Naive thymus-derived CD8-positive, alpha-beta T cell (primary cell): ENCODE measurements at regions not wholly inside any gene's neighbourhood (a gene's known extent, or its start where the extent isn't known, plus 50 kb on each side); places are given as distances from the start of the nearest gene placed in this dataset.
A peak's percentile ranks its signal among the peaks of the same experiment; 100 is the strongest.
"Not testable (repeated sequence)": the region's sequence is repeated elsewhere in the genome, so short reads cannot be mapped to it uniquely, and the experiment has no call there.

Experiments
- ATAC-seq, 2 donors: fragments of 150-1000 bp; cut with Tn5 transposase in 1 of 2; sonication (Bioruptor Pico), chemical (Tn5 transposase) in 1 of 2; 1 replicate in 1 of 2; 2 replicates in 1 of 2; pipeline ENCODE4 v1.10.0; 2021; ENCODE audit warnings: mild to moderate bottlenecking in 2 of 2, moderate library complexity in 2 of 2
- POLR2A ChIA-PET: fragments of 350-600 bp; sonication (Branson Sonifier 250); formaldehyde crosslinking; loops from one replicate; lab custom pipeline; 2021; ENCODE audit warnings: antibody characterized with exemption; lab: Charles Lee
- DNase-seq, 10 donors: peaks; one replicate each; pipeline versions ENCODE4 v3.0.0 to v3.0.0-alpha.2; 2020 to 2022
- H3K27ac Mint-ChIP-seq, 10 donors: one replicate each; pipeline ENCODE4 v1.8.0; 2020 to 2022; ENCODE audit warnings: mild to moderate bottlenecking in 10 of 10, mixed read lengths in 10 of 10, moderate library complexity in 4 of 10, inconsistent platforms in 1 of 10
- H3K27me3 Mint-ChIP-seq, 5 donors: one replicate each; pipeline ENCODE4 v1.8.0; 2021 to 2022; ENCODE audit warnings: mixed read lengths in 5 of 5
- H3K36me3 Mint-ChIP-seq, 3 donors: one replicate each; pipeline ENCODE4 v1.8.0; 2020 to 2022; ENCODE audit warnings: mixed read lengths in 3 of 3, mild to moderate bottlenecking in 2 of 3, inconsistent platforms in 1 of 3
- H3K4me1 Mint-ChIP-seq, 4 donors: one replicate each; pipeline ENCODE4 v1.8.0; 2021 to 2022; ENCODE audit warnings: mixed read lengths in 4 of 4
- H3K4me3 Mint-ChIP-seq, 10 donors: one replicate each; pipeline ENCODE4 v1.8.0; 2020 to 2022; ENCODE audit warnings: mild to moderate bottlenecking in 10 of 10, mixed read lengths in 10 of 10, moderate library complexity in 6 of 10, inconsistent platforms in 1 of 10
- H3K9me3 Mint-ChIP-seq, 9 donors: one replicate each; pipeline ENCODE4 v1.8.0; 2020 to 2022; ENCODE audit warnings: mixed read lengths in 9 of 9, mild to moderate bottlenecking in 3 of 9, inconsistent platforms in 1 of 9, moderate library complexity in 1 of 9

GRCh38 chr7:119982884-119983283 is 290.1 kb upstream of the KCND2 start:
- POLR2A ChIA-PET, result no interaction called here
- Mint-ChIP-seq H3K27me3 (no peaks in the 10 kb centered on the region), H3K4me3 (no peak overlapping the region), H3K36me3 (no peaks in the 10 kb centered on the region), H3K4me1 (no peaks in the 10 kb centered on the region), H3K9me3 (peaks cover 4 to 33% (median 9%) of the 10 kb centered on the region in 9 donors), H3K27ac (no peak overlapping the region)
- peak in 1 of 10 donors; percentile 2 for DNase-seq
- ATAC-seq, result no peak

GRCh38 chr7:119983468-119983867 is 289.5 kb upstream of the KCND2 start:
- Mint-ChIP-seq H3K4me3 (no peak overlapping the region), H3K27me3 (no peaks in the 10 kb centered on the region), H3K4me1 (no peaks in the 10 kb centered on the region), H3K9me3 (peaks cover 4 to 34% (median 9%) of the 10 kb centered on the region in 9 donors), H3K36me3 (no peaks in the 10 kb centered on the region), H3K27ac (no peak overlapping the region)
- ATAC-seq (no peak), DNase-seq (no peak)
- POLR2A ChIA-PET, result no interaction called here

GRCh38 chr7:119984247-119984646 is 288.7 kb upstream of the KCND2 start:
- POLR2A ChIA-PET, result no interaction called here

GRCh38 chr7:119988401-119988800 is 284.6 kb upstream of the KCND2 start:
- no peaks in the 10 kb centered on the region for H3K36me3 Mint-ChIP-seq
- peaks cover 4 to 56% (median 12%) of the 10 kb centered on the region in 9 donors for H3K9me3 Mint-ChIP-seq
- DNase-seq (no peak), ATAC-seq (no peak)
- no peak overlapping the region for H3K4me3 Mint-ChIP-seq
- no peaks in the 10 kb centered on the region for H3K4me1 Mint-ChIP-seq
- POLR2A ChIA-PET, result no interaction called here
- H3K27ac Mint-ChIP-seq, result no peak overlapping the region
- no peaks in the 10 kb centered on the region for H3K27me3 Mint-ChIP-seq

More at GRCh38 chr7:119984247-119984646, 288.7 kb upstream of the KCND2 start:
- Mint-ChIP-seq H3K4me3 (no peak overlapping the region), H3K27ac (peak overlapping the region in 1 of 10 donors; percentile 2), H3K4me1 (no peaks in the 10 kb centered on the region), H3K36me3 (no peaks in the 10 kb centered on the region), H3K27me3 (no peaks in the 10 kb centered on the region), H3K9me3 (peaks cover 4 to 34% (median 11%) of the 10 kb centered on the region in 9 donors)
- ATAC-seq (no peak), DNase-seq (no peak)

- no peak for ATAC-seq
- POLR2A ChIA-PET, result no interaction called here
- Mint-ChIP-seq H3K9me3 (peaks cover 0 to 22% (median 7%) of the 10 kb centered on the region in 9 donors), H3K4me3 (no peak overlapping the region), H3K27me3 (no peaks in the 10 kb centered on the region), H3K4me1 (no peaks in the 10 kb centered on the region), H3K27ac (no peak overlapping the region), H3K36me3 (peaks cover 0 to 4% (median 0%) of the 10 kb centered on the region in 3 donors)
- no peak for DNase-seq
Measured at GRCh38 chr7:119994928-119995327, 278.0 kb upstream of the KCND2 start.

GRCh38 chr7:119996634-119997033 is 276.3 kb upstream of the KCND2 start:
- POLR2A ChIA-PET, result no interaction called here
- ATAC-seq (no peak), DNase-seq (no peak)
- Mint-ChIP-seq H3K4me1 (no peaks in the 10 kb centered on the region), H3K9me3 (peaks cover 0 to 23% (median 7%) of the 10 kb centered on the region in 9 donors), H3K4me3 (no peak overlapping the region), H3K36me3 (peaks cover 0 to 4% (median 0%) of the 10 kb centered on the region in 3 donors), H3K27me3 (no peaks in the 10 kb centered on the region), H3K27ac (no peak overlapping the region)

- peaks cover 0 to 4% (median 0%) of the 10 kb centered on the region in 3 donors for H3K36me3 Mint-ChIP-seq
- ATAC-seq (no peak), DNase-seq (no peak)
- no peaks in the 10 kb centered on the region for H3K27me3 Mint-ChIP-seq
- POLR2A ChIA-PET, result no interaction called here
- H3K4me1 Mint-ChIP-seq, result no peaks in the 10 kb centered on the region
- H3K27ac Mint-ChIP-seq, result no peak overlapping the region
- H3K9me3 Mint-ChIP-seq, result peaks cover 0 to 24% (median 6%) of the 10 kb centered on the region in 9 donors
- no peak overlapping the region for H3K4me3 Mint-ChIP-seq
Measured at GRCh38 chr7:119999738-120000475, 273.1 kb upstream of the KCND2 start.

- ATAC-seq, result no peak
- no peaks in the 10 kb centered on the region for H3K36me3 Mint-ChIP-seq
Measured at GRCh38 chr7:120005720-120006119, 267.3 kb upstream of the KCND2 start.

GRCh38 chr7:120014301-120014700 is 258.7 kb upstream of the KCND2 start:
- DNase-seq, H3K36me3 Mint-ChIP-seq, POLR2A ChIA-PET, H3K4me1 Mint-ChIP-seq, H3K27me3 Mint-ChIP-seq, ATAC-seq, H3K4me3 Mint-ChIP-seq: not testable (repeated sequence)
- H3K9me3 Mint-ChIP-seq, result peaks cover 0 to 22% (median 11%) of the 10 kb centered on the region in 9 donors
- H3K27ac Mint-ChIP-seq, result peak overlapping the region in 1 of 10 donors; percentile 50

More at GRCh38 chr7:120005720-120006119, 267.3 kb upstream of the KCND2 start:
- POLR2A ChIA-PET, result no interaction called here
- DNase-seq, result no peak
- peaks cover 0 to 6% (median 0%) of the 10 kb centered on the region in 5 donors for H3K27me3 Mint-ChIP-seq
- H3K4me1 Mint-ChIP-seq, result no peaks in the 10 kb centered on the region
- H3K9me3 Mint-ChIP-seq, result peaks cover 0 to 25% (median 12%) of the 10 kb centered on the region in 9 donors
- no peak overlapping the region for H3K27ac Mint-ChIP-seq
- H3K4me3 Mint-ChIP-seq, result no peak overlapping the region

- DNase-seq, result no peak
- H3K27me3 Mint-ChIP-seq, result peaks cover 0 to 6% (median 0%) of the 10 kb centered on the region in 5 donors
- no peak overlapping the region for H3K27ac Mint-ChIP-seq
- no peak for ATAC-seq
- H3K9me3 Mint-ChIP-seq, result peaks cover 0 to 15% (median 7%) of the 10 kb centered on the region in 9 donors
- no peaks in the 10 kb centered on the region for H3K36me3 Mint-ChIP-seq
- no peak overlapping the region for H3K4me3 Mint-ChIP-seq
- H3K4me1 Mint-ChIP-seq, result no peaks in the 10 kb centered on the region
- POLR2A ChIA-PET, result no interaction called here
Measured at GRCh38 chr7:120014925-120015465, 258.0 kb upstream of the KCND2 start.

GRCh38 chr7:120021085-120021484 is 251.9 kb upstream of the KCND2 start:
- H3K4me1 Mint-ChIP-seq, result no peaks in the 10 kb centered on the region
- DNase-seq (no peak), ATAC-seq (no peak)
- no peak overlapping the region for H3K4me3 Mint-ChIP-seq
- no peaks in the 10 kb centered on the region for H3K36me3 Mint-ChIP-seq
- no peak overlapping the region for H3K27ac Mint-ChIP-seq
- POLR2A ChIA-PET, result no interaction called here
- peaks cover 0 to 10% (median 0%) of the 10 kb centered on the region in 9 donors for H3K9me3 Mint-ChIP-seq
- no peaks in the 10 kb centered on the region for H3K27me3 Mint-ChIP-seq

- no peaks in the 10 kb centered on the region for H3K4me1 Mint-ChIP-seq
- POLR2A ChIA-PET, result no interaction called here
- peaks cover 0 to 10% (median 0%) of the 10 kb centered on the region in 9 donors for H3K9me3 Mint-ChIP-seq
- no peaks in the 10 kb centered on the region for H3K36me3 Mint-ChIP-seq
- no peak overlapping the region for H3K27ac Mint-ChIP-seq
- H3K4me3 Mint-ChIP-seq, result no peak overlapping the region
- DNase-seq, result no peak
- no peaks in the 10 kb centered on the region for H3K27me3 Mint-ChIP-seq
- no peak for ATAC-seq
Measured at GRCh38 chr7:120023494-120024167, 249.3 kb upstream of the KCND2 start.

- H3K27ac Mint-ChIP-seq, result no peak overlapping the region
- no peak overlapping the region for H3K4me3 Mint-ChIP-seq
- ATAC-seq (no peak), DNase-seq (no peak)
- H3K4me1 Mint-ChIP-seq, result no peaks in the 10 kb centered on the region
- no peaks in the 10 kb centered on the region for H3K27me3 Mint-ChIP-seq
- no peaks in the 10 kb centered on the region for H3K36me3 Mint-ChIP-seq
- POLR2A ChIA-PET, result no interaction called here
- peaks cover 0 to 6% (median 0%) of the 10 kb centered on the region in 9 donors for H3K9me3 Mint-ChIP-seq
Measured at GRCh38 chr7:120028636-120029035, 244.3 kb upstream of the KCND2 start.
